ENCODE measurements at regions not wholly inside any gene's neighbourhood (a gene's known extent, or its start where the extent isn't known, plus 50 kb on each side); places are given as distances from the start of the nearest gene placed in this dataset.
"Not testable (repeated sequence)": the region's sequence is repeated elsewhere in the genome, so short reads cannot be mapped to it uniquely, and the experiment has no call there.

DNA sequence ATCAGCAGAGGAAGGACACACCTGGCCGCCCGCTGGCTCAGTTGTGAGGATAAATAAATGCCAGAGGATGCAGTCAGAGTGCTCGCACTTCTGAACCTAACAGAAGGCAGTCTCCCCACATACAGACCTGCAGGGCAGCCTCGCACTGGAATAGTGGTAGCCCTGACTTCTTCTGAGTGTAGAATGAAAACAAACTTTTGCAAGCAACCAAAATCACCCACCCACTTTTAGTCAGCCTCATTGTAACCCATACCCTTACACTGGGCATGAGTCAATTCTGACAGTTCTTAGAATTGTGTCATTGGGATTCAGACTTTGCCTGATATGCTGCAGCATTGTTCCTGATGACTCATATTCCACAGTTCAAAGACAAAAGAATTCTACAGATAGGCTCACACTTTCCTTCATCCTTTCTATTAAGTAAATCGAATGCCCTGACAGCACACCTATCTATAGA, 167.0 kb upstream of the CDK1 start:
- peak overlapping the region; percentile 24 for H3K27ac Mint-ChIP-seq
- no peaks in the 10 kb centered on the region for H3K27me3 Mint-ChIP-seq
- POLR2A ChIA-PET, result no interaction called here
- no peak overlapping the region for H3K4me3 Mint-ChIP-seq
- peak; percentile 51 for DNase-seq
- peaks cover 2% of the 10 kb centered on the region for H3K36me3 Mint-ChIP-seq
- H3K4me1 Mint-ChIP-seq (ENCODE audit: low read depth), result peaks cover 27% of the 10 kb centered on the region
- CTCF ChIA-PET, result no interaction called here
- intact Hi-C loops (cut with micrococcal nuclease), result loop anchor here (1.0 kb wide), 3 partner anchors 17 to 45 kb away; no protein-coding TSS in a partner anchor
- H3K9me3 Mint-ChIP-seq, result no peaks in the 10 kb centered on the region

DNA sequence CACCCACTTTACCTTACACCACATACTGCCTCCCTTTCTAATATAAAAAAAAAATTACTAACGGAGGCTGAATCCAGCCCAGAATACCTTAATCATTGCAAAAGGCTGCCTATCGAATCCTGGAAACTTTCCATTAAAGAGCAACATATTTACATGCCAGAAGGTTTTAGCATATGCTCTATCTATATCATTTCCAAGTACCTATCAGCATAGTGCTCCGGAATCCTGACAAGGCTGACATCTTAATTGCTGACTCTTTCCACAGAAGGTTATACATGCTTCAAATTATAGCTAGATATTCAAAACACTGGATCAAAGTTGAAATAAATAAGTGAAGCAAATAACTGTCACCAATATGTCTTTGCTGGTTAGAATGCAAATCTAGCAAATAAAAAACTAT, 170.9 kb upstream of the CDK1 start:
- H3K9me3 Mint-ChIP-seq, result no peaks in the 10 kb centered on the region
- CTCF ChIA-PET, result interaction anchor here (1.1 to 1.5 kb wide), 2 partner anchors 11 to 12 kb away, joined by 3 to 4 read pairs; no protein-coding TSS in a partner anchor
- H3K36me3 Mint-ChIP-seq, result peaks cover 2% of the 10 kb centered on the region
- H3K27me3 Mint-ChIP-seq, result no peaks in the 10 kb centered on the region
- H3K4me3 Mint-ChIP-seq, result no peak overlapping the region
- no peak for DNase-seq
- peaks cover 34% of the 10 kb centered on the region for H3K4me1 Mint-ChIP-seq (ENCODE audit: low read depth)
- intact Hi-C loops (cut with micrococcal nuclease), result loop anchor here (5.0 kb wide), 1 partner anchor 60 kb away; no protein-coding TSS in a partner anchor
- POLR2A ChIA-PET, result no interaction called here
- no peak overlapping the region for H3K27ac Mint-ChIP-seq

GRCh38 chr10:60606343-60607080, 171.8 kb upstream of the CDK1 start:
- ChIA-PET CTCF (no interaction called here), POLR2A (interaction anchor here (0.5 kb wide), 1 partner anchor 23 kb away, joined by 3 read pairs; no protein-coding TSS in a partner anchor)
- Mint-ChIP-seq H3K27ac (no peak overlapping the region), H3K4me3 (no peak overlapping the region), H3K4me1 (ENCODE audit: low read depth) (peaks cover 27% of the 10 kb centered on the region), H3K36me3 (peaks cover 2% of the 10 kb centered on the region), H3K9me3 (no peaks in the 10 kb centered on the region), H3K27me3 (no peaks in the 10 kb centered on the region)
- DNase-seq, result no peak
- intact Hi-C loops (cut with micrococcal nuclease), result loop anchor here (5.0 kb wide), 1 partner anchor 61 kb away; no protein-coding TSS in a partner anchor

DNA sequence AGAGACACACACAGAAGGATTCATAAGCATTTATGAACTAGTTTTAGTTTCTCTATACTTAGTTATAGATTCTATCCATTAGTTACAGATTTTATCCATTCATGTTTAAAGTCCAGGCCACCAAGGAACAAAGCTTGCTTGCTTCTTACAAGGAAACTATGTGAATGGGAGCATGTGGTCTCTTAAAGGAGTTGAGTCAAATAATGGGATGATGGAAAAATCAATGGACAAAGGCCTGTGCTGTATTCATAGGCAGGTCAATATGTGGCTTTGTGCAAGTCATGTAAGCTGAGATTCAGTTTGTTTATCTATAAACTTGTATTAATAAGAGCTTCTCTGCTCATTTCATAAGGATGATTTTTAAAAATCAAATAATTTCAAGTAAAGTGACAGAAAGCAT, 172.8 kb upstream of the CDK1 start:
- H3K9me3 Mint-ChIP-seq, result no peaks in the 10 kb centered on the region
- CTCF ChIA-PET, result interaction anchor here (0.6 kb wide), 1 partner anchor 163 kb away, joined by 3 read pairs; no protein-coding TSS in a partner anchor
- no peaks in the 10 kb centered on the region for H3K27me3 Mint-ChIP-seq
- POLR2A ChIA-PET, result interaction anchor here (1.4 kb wide), 1 partner anchor 39 kb away, joined by 3 read pairs; no protein-coding TSS in a partner anchor
- H3K27ac Mint-ChIP-seq, result no peak overlapping the region
- intact Hi-C loops (cut with micrococcal nuclease), result loop anchor here (5.0 kb wide), 1 partner anchor 62 kb away; no protein-coding TSS in a partner anchor
- peaks cover 18% of the 10 kb centered on the region for H3K4me1 Mint-ChIP-seq (ENCODE audit: low read depth)
- peaks cover 2% of the 10 kb centered on the region for H3K36me3 Mint-ChIP-seq
- no peak overlapping the region for H3K4me3 Mint-ChIP-seq
- no peak for DNase-seq

- Mint-ChIP-seq H3K27me3 (no peaks in the 10 kb centered on the region), H3K27ac (no peak overlapping the region), H3K4me1 (ENCODE audit: low read depth) (peaks cover 17% of the 10 kb centered on the region), H3K4me3 (no peak overlapping the region), H3K36me3 (peaks cover 2% of the 10 kb centered on the region), H3K9me3 (no peaks in the 10 kb centered on the region)
- DNase-seq, result no peak
- CTCF ChIA-PET, result interaction anchor here (1.2 kb wide), 1 partner anchor 14 kb away, joined by 4 read pairs; no protein-coding TSS in a partner anchor
- intact Hi-C loops (cut with micrococcal nuclease), result no loop called here
- POLR2A ChIA-PET, result interaction anchor here (1.4 kb wide), 1 partner anchor 38 kb away, joined by 3 read pairs; no protein-coding TSS in a partner anchor
These were observed 173.9 kb upstream of the CDK1 start for GRCh38 chr10:60604342-60604741.

DNA sequence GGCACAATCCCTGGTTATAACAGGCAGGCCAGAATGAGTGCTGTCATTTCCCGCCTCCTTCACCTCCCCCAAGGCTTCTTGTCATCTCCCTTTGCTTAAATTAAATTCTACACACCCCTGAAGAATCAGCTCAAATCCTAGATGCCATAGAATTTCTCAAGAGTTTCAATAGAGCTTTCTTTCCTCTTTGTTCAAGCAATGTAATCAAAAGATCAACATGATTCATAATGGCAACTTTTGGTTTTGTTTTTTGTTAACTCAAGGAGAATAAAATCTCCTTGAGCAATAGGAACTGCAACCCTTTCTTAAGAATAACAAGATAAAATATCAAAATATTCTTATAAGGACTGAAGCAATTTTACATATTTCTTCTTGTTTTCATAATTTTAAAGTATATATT, 180.8 kb upstream of the CDK1 start:
- ChIA-PET POLR2A (no interaction called here), CTCF (interaction anchor here (1.3 kb wide), 1 partner anchor 58 kb away, joined by 3 read pairs; no protein-coding TSS in a partner anchor)
- H3K4me1 Mint-ChIP-seq (ENCODE audit: low read depth), result peaks cover 20% of the 10 kb centered on the region
- no peaks in the 10 kb centered on the region for H3K36me3 Mint-ChIP-seq
- no peak overlapping the region for H3K27ac Mint-ChIP-seq
- intact Hi-C loops (cut with micrococcal nuclease), result loop anchor here (2.0 kb wide), 1 partner anchor 17 kb away; no protein-coding TSS in a partner anchor
- H3K4me3 Mint-ChIP-seq, result no peak overlapping the region
- DNase-seq, result no peak
- H3K9me3 Mint-ChIP-seq, result no peaks in the 10 kb centered on the region
- H3K27me3 Mint-ChIP-seq, result no peaks in the 10 kb centered on the region

DNA sequence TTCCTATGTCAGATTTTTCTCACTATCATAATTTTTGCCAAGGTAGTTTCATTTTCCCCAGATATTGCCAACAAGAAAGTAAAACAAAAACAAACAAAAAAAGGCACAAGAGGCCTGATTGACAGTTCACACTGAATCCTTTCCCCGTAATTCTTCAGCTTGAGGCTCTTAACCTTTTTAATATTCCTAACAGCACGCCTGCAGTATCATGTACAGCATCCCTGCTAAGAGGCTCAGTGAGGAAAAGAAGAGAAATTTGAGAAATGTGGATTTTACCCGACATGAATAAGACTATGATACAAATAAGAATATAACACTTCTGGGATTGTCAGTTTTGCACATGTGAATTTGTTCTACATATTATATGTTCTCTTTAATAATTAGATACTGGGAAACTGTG, 182.4 kb upstream of the CDK1 start:
- intact Hi-C loops (cut with micrococcal nuclease), result loop anchor here (2.0 kb wide), 1 partner anchor 15 kb away; no protein-coding TSS in a partner anchor
- Mint-ChIP-seq H3K36me3 (no peaks in the 10 kb centered on the region), H3K4me3 (no peak overlapping the region), H3K4me1 (ENCODE audit: low read depth) (peaks cover 20% of the 10 kb centered on the region), H3K27me3 (no peaks in the 10 kb centered on the region), H3K27ac (no peak overlapping the region), H3K9me3 (no peaks in the 10 kb centered on the region)
- POLR2A ChIA-PET, result no interaction called here
- CTCF ChIA-PET, result no interaction called here
- no peak for DNase-seq

- intact Hi-C loops (cut with micrococcal nuclease), result loop anchor here (1.0 kb wide), 2 partner anchors 17 to 21 kb away; no protein-coding TSS in a partner anchor
- Mint-ChIP-seq H3K4me1 (ENCODE audit: low read depth) (peaks cover 20% of the 10 kb centered on the region), H3K4me3 (no peak overlapping the region), H3K27ac (no peak overlapping the region), H3K27me3 (no peaks in the 10 kb centered on the region), H3K36me3 (no peaks in the 10 kb centered on the region), H3K9me3 (no peaks in the 10 kb centered on the region)
- no peak for DNase-seq
- ChIA-PET CTCF (interaction anchor here (0.7 kb wide), 1 partner anchor 60 kb away, joined by 3 read pairs; no protein-coding TSS in a partner anchor), POLR2A (no interaction called here)
These were observed 183.7 kb upstream of the CDK1 start for GRCh38 chr10:60594476-60595051.

DNA sequence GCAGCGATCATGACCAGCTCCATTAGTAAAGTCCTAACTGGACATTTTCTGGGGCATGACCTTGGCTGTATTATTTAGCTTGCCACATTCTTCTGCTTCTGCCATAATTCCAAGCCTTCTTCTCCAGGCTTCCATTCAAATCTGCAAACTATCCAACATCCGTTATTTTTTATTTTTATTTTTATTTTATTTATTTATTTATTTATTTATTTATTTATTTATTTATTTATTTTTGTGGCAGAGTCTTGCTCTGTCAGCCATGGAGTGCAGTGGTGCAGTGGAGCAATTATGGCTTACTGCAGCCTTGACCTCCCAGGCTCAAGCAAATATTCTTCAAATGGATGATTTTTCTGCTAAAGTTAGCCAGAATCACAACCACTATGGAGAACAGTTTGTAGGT, 187.2 kb upstream of the CDK1 start:
- Mint-ChIP-seq H3K36me3 (no peaks in the 10 kb centered on the region), H3K27me3 (no peaks in the 10 kb centered on the region), H3K4me3 (no peak overlapping the region), H3K4me1 (ENCODE audit: low read depth) (peaks cover 13% of the 10 kb centered on the region), H3K9me3 (no peaks in the 10 kb centered on the region), H3K27ac (no peak overlapping the region)
- intact Hi-C loops (cut with micrococcal nuclease), result no loop called here
- ChIA-PET CTCF (no interaction called here), POLR2A (no interaction called here)
- no peak for DNase-seq

GRCh38 chr10:60589376-60589775, 188.9 kb upstream of the CDK1 start:
- CTCF ChIA-PET, result no interaction called here
- POLR2A ChIA-PET, result no interaction called here
- no peak overlapping the region for H3K4me3 Mint-ChIP-seq
- H3K9me3 Mint-ChIP-seq, result no peaks in the 10 kb centered on the region
- peaks cover 4% of the 10 kb centered on the region for H3K36me3 Mint-ChIP-seq
- intact Hi-C loops (cut with micrococcal nuclease), result no loop called here
- H3K27ac Mint-ChIP-seq, result no peak overlapping the region
- no peaks in the 10 kb centered on the region for H3K27me3 Mint-ChIP-seq
- no peak for DNase-seq
- H3K4me1 Mint-ChIP-seq (ENCODE audit: low read depth), result no peaks in the 10 kb centered on the region

GRCh38 chr10:60581782-60582181, 192.1 kb upstream of the ANK3 start:
- DNase-seq; H3K4me1 Mint-ChIP-seq (ENCODE audit: low read depth); POLR2A ChIA-PET; H3K27me3 Mint-ChIP-seq; H3K27ac Mint-ChIP-seq; H3K4me3 Mint-ChIP-seq; CTCF ChIA-PET: not testable (repeated sequence)
- intact Hi-C loops (cut with micrococcal nuclease), result loop anchor here (2.0 kb wide), 1 partner anchor 15 kb away; no protein-coding TSS in a partner anchor
- Mint-ChIP-seq H3K36me3 (peaks cover 22% of the 10 kb centered on the region), H3K9me3 (peaks cover 12% of the 10 kb centered on the region)

- H3K27me3 Mint-ChIP-seq, result no peaks in the 10 kb centered on the region
- CTCF ChIA-PET, result no interaction called here
- no peak overlapping the region for H3K4me3 Mint-ChIP-seq
- no peak overlapping the region for H3K27ac Mint-ChIP-seq
- H3K4me1 Mint-ChIP-seq (ENCODE audit: low read depth), result peaks cover 30% of the 10 kb centered on the region
- peaks cover 18% of the 10 kb centered on the region for H3K36me3 Mint-ChIP-seq
- intact Hi-C loops (cut with micrococcal nuclease), result no loop called here
- peaks cover 12% of the 10 kb centered on the region for H3K9me3 Mint-ChIP-seq
- DNase-seq, result no peak
- POLR2A ChIA-PET, result no interaction called here
These were observed 188.5 kb upstream of the ANK3 start for GRCh38 chr10:60578217-60578616.

Measured in activated CD4-positive, alpha-beta memory T cell treated with anti-CD3 and anti-CD28 coated beads for 36 hours (primary cell).